VCaP (cell line): ENCODE measurements at regions not wholly inside any gene's neighbourhood (a gene's known extent, or its start where the extent isn't known, plus 50 kb on each side); places are given as distances from the start of the nearest gene placed in this dataset.

Experiments used
- H3K27ac ChIP-seq: fragments of 450-650 bp; 2 replicates; pipeline ENCODE4 v1.5.1; 2017
- TF ChIP-seq, protein P1 (sequence below): fragments of 450-650 bp; conservative IDR thresholded peaks from 2 replicates; pipeline ENCODE4 v1.5.1; 2017; ENCODE audit warnings: mild to moderate bottlenecking, moderate library complexity

DNA sequence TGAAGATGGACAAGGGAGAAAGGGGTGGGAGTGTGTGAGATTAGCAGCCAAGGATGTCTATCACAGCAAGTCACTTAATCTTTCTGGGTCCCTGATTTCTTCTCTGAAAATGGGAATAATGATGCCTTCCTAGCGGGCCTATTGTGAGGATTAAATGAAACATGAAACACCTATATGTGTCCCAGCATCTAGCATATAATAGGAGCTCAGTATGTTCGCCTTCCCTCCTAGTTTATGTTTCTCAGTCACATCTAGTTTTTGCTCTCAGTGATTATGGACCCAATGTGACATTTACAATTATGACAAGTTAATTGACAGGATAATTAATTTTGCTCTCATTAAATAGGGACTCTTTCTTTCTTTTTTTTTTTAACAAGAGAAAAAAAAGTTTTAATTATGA, 252.9 kb downstream of the SNX13 start:
- TF ChIP-seq, protein P1, sequence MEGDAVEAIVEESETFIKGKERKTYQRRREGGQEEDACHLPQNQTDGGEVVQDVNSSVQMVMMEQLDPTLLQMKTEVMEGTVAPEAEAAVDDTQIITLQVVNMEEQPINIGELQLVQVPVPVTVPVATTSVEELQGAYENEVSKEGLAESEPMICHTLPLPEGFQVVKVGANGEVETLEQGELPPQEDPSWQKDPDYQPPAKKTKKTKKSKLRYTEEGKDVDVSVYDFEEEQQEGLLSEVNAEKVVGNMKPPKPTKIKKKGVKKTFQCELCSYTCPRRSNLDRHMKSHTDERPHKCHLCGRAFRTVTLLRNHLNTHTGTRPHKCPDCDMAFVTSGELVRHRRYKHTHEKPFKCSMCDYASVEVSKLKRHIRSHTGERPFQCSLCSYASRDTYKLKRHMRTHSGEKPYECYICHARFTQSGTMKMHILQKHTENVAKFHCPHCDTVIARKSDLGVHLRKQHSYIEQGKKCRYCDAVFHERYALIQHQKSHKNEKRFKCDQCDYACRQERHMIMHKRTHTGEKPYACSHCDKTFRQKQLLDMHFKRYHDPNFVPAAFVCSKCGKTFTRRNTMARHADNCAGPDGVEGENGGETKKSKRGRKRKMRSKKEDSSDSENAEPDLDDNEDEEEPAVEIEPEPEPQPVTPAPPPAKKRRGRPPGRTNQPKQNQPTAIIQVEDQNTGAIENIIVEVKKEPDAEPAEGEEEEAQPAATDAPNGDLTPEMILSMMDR, result no peak
- no peak overlapping the region for H3K27ac ChIP-seq

DNA sequence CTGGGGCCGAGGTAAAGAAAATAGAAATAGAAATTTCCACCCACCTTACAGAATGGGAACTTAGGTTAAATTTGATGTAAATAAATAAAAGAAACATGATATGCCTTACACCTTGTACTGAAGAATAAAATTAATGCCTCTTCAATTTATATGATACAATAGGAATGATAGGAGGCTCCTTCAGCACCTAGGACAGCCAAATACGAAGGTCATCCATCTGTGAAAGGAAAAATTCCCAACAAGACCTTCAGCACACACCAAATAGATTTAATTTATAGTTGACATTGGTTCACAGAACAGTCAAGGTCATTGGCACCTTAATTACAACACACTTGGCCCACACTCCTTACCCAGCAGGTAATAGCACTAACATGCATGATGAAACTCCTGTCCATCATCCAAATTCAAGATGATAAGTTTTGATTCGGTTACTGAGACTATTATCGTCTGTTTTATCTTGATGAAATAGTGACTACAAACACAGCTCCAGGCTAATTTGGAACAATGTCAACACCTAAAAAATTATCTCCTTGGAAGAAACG, 250.9 kb downstream of the SNX13 start:
- TF ChIP-seq, protein P1, result no peak

DNA sequence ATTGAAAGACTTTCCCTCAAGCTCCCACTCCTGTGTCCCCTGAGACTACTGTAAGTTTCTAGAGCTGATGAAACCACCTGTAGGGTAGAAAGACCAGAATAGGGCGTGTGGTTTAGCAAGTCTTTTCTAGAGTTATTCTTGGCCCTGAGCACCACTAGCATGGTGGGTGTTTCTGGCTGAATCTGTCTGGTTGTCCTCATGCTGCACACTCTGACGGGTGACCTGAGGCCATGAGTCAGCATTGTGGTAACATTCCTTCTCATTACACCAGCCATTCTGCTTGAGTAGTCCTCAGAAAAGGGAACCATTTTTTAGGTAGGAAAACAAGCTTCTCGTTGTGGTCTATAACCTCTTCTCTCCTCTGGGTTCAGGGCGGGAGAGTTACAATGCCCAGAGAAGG, 250.3 kb downstream of the SNX13 start:
- TF ChIP-seq, protein P1, result no peak
- H3K27ac ChIP-seq, result no peak overlapping the region

More for the DNA sequence above, 250.9 kb downstream of the SNX13 start:
- H3K27ac ChIP-seq, result no peak overlapping the region

DNA sequence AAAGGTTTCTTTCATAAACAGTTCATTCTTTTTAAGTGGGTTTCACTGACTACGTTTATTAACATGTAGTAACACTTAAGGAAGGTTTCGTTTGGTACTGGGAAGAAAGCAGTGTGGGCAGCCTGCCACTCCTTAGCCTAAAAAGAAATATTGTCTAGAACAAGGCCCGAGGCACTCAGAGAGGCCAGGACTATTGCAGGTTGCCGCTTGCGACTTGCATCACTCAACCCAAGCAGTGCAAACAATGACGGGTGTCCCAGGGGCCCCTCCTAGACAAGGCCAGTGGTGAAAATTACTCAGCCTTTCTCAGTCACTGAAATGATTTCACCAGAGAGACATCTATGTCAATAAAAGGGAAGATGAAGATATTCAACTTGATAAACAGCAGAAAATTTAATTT, 243.9 kb downstream of the SNX13 start:
- TF ChIP-seq, protein P1, result no peak
- no peak overlapping the region for H3K27ac ChIP-seq

DNA sequence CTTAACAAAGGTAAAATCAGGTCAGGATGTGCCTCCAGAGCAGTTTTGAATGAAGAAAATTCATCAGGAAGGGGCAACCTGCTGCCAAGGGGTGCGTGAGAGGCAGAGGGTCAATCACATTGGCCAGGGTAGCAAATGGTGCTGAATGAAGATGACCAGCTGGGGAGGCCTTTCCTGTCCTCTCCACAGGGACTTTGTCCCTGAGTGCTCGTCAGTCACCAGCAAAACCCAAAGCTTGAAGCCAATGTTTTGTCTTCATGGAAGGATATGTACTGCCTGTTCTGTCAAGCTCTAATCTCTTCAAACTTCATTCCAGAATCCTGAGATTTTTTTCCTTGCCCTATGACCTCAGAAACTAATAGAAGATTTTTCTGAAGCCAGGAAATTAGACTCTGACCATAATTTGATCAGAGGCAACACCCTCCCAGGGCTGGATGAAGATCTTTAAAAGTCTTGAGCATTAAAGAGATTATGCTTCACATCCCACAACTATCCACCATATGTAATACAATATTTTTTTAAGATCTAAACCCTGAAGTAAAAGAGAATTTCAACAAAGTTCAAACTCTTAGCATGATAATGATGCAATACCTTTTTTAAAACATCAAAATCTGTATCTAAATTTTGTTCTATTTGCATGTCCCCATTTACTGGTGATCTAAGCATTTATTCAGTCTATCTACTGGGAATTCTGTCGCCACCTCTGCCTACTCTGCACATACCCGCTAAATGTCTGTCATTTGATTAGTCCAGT, 243.0 kb downstream of the SNX13 start:
- H3K27ac ChIP-seq, result no peak overlapping the region
- TF ChIP-seq, protein P1, result no peak

DNA sequence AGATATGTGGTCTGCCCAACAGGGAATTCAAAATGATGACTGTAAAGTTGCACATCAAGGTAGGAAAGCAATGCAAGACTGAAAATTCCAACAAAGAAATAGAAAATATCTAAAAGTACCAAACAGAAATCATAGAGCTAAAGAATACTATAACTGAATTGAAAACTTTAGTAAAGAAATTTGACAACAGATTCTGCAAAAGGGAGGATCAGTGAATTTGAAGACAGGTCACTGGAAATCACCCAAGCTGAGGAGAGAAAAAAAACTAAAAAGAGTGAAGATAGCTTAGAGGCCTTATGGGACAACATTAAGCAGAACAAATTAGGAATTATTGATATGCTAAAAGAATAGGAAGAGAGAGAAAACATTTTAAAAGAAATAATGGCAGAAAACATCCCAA, 240.6 kb downstream of the SNX13 start:
- TF ChIP-seq, protein P1, result no peak
- no peak overlapping the region for H3K27ac ChIP-seq

DNA sequence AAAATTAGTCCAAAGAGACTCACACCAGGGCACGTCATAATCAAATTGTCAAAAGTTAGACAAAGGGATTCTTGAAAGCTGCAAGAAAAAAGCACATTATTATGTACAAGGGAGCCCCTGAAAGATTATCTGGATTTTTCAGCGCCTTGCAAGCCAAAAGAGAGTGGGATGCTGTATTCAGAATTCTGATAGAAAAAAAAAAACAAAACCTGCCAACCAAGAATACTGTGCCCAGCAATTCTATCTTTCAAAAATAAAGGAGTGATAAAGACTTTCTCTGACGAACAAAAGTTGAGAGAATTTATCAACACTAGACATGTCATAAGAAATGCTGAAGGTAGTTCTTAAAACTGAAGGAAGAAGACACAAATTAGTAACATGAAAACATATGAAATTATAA, 240.2 kb downstream of the SNX13 start:
- no peak overlapping the region for H3K27ac ChIP-seq
- TF ChIP-seq, protein P1, result no peak
